Keratinocyte (primary cell): ENCODE measurements at regions not wholly inside any gene's neighbourhood (a gene's known extent, or its start where the extent isn't known, plus 50 kb on each side); places are given as distances from the start of the nearest gene placed in this dataset.

Source experiments
- DNase-seq: peaks from one replicate; pipeline ENCODE4 v3.0.0-alpha.2; 2011; ENCODE audit warnings: low read depth, missing footprints, low spot score
- FAIRE-seq: peaks from 2 replicates; lab custom pipeline; 2011; peaks lifted over from hg19 to GRCh38; lab: Jason Lieb, UNC
- H2AFZ ChIP-seq: 2 replicates; pipeline ENCODE4 v1.6.0; 2012; ENCODE audit warnings: low read length, control low read depth, inconsistent platforms; ENCODE audit not compliant: control insufficient read depth
- H3K27ac ChIP-seq: 2 replicates; pipeline ENCODE4 v1.5.1; 2011; ENCODE audit warnings: low read length; ENCODE audit not compliant: control insufficient read depth, insufficient read depth
- H3K27me3 ChIP-seq: 3 replicates; pipeline ENCODE4 v1.6.0; 2011; ENCODE audit warnings: low read length; ENCODE audit not compliant: control insufficient read depth, insufficient read depth; ENCODE audit errors: extremely low read depth
- H3K36me3 ChIP-seq, 2 experiments: 2 replicates in 1 of 2; 3 replicates in 1 of 2; pipeline ENCODE4 v1.5.1; 2011; ENCODE audit warnings: low read length in 2 of 2, mild to moderate bottlenecking in 1 of 2; ENCODE audit not compliant: control insufficient read depth in 2 of 2, insufficient read depth in 2 of 2; ENCODE audit errors: extremely low read depth in 1 of 2
- H3K4me1 ChIP-seq: 3 replicates; pipeline ENCODE4 v1.5.1; 2011; ENCODE audit warnings: low read length; ENCODE audit not compliant: control insufficient read depth, insufficient read depth; ENCODE audit errors: extremely low read depth
- H3K4me2 ChIP-seq: 3 replicates; pipeline ENCODE4 v1.6.0; 2011; ENCODE audit warnings: low read depth, low read length; ENCODE audit not compliant: control insufficient read depth, insufficient read depth; ENCODE audit errors: extremely low read depth
- H3K4me3 ChIP-seq, 3 experiments: fragments of 200-600 bp in 1 of 3; sonication (generic) in 1 of 3; 2 replicates in 2 of 3; 3 replicates in 1 of 3; pipeline ENCODE4 v1.5.1; 2011 to 2016; ENCODE audit warnings: low read length in 3 of 3, mild to moderate bottlenecking in 3 of 3, control low read depth in 2 of 3, inconsistent platforms in 1 of 3, low read depth in 1 of 3, mixed read lengths in 1 of 3, mixed run types in 1 of 3, moderate library complexity in 1 of 3; ENCODE audit not compliant: control insufficient read depth in 2 of 3, insufficient read depth in 2 of 3; ENCODE audit errors: extremely low read depth in 1 of 3
- H3K79me2 ChIP-seq: 2 replicates; pipeline ENCODE4 v1.6.0; 2012; ENCODE audit warnings: low read length; ENCODE audit not compliant: control insufficient read depth, insufficient read depth
- H3K9ac ChIP-seq: 3 replicates; pipeline ENCODE4 v1.6.0; 2011; ENCODE audit warnings: low read length; ENCODE audit not compliant: control insufficient read depth, insufficient read depth; ENCODE audit errors: extremely low read depth
- H3K9me1 ChIP-seq: 3 replicates; pipeline ENCODE4 v1.6.0; 2011; ENCODE audit warnings: low read length; ENCODE audit not compliant: control insufficient read depth, insufficient read depth; ENCODE audit errors: extremely low read depth
- H3K9me3 ChIP-seq: 2 replicates; pipeline ENCODE4 v1.5.1; 2012; ENCODE audit warnings: low read depth, low read length; ENCODE audit not compliant: control insufficient read depth
- H4K20me1 ChIP-seq: 3 replicates; pipeline ENCODE4 v1.6.0; 2011; ENCODE audit warnings: low read length; ENCODE audit not compliant: control insufficient read depth, insufficient read depth; ENCODE audit errors: extremely low read depth
- EZH2 ChIP-seq: IDR thresholded peaks from one replicate; pipeline ENCODE4 v1.6.1; 2012; ENCODE audit warnings: inconsistent platforms, mild to moderate bottlenecking, low read length, moderate library complexity
- dilution Hi-C: fragments of 300-500 bp; cut with MboI; formaldehyde crosslinking; loops from one replicate; pipeline ENCODE4 v1.7.0; 2020; ENCODE audit warnings: low sequenced_read_pairs; ENCODE audit not compliant: extremely low pct_ligation_motif_present
- TF ChIP-seq, protein P1 (sequence below), 3 experiments: IDR thresholded peaks in 1 of 3; conservative IDR thresholded peaks in 1 of 3; optimal IDR thresholded peaks in 1 of 3; 2 replicates in 2 of 3; 3 replicates in 1 of 3; pipeline versions ENCODE3 to v1.5.1; 2011; ENCODE audit warnings: low read length in 3 of 3, mild to moderate bottlenecking in 3 of 3, moderate library complexity in 2 of 3, control low read depth in 1 of 3, inconsistent platforms in 1 of 3; ENCODE audit not compliant: insufficient read depth in 2 of 3; ENCODE audit errors: extremely low read depth in 1 of 3

DNA sequence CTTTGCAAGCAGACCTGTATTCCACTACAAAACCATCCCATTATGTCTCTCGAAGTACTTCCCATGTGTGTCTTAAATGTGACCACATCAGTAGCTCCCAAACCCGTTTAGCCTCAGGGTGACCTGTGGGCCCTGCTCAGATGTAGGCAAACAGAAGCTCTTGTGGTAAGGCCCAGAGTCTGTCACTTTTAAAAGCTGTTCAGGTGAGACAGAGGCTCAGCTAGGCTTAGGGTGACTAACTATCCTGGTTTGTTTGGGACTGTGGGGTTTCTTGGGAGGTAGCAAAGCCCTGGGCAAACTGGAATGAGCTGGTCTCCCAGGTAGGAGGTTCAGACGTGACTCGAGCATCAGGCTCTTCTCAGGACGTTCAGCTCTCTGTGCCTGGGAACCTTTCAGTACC lies 64.5 kb upstream of the VASH1 start:
- Histone ChIP-seq H3K27ac (no peak overlapping the region), H3K36me3 (no peaks in the 10 kb centered on the region), H3K4me2 (no peak overlapping the region), H3K27me3 (no peaks in the 10 kb centered on the region), H3K4me3 (no peak overlapping the region), H3K9ac (no peak overlapping the region), H3K9me1 (no peaks in the 10 kb centered on the region), H3K4me1 (no peaks in the 10 kb centered on the region), H2AFZ (no peak overlapping the region), H3K79me2 (no peaks in the 10 kb centered on the region), H4K20me1 (no peaks in the 10 kb centered on the region), H3K9me3 (no peaks in the 10 kb centered on the region)
- DNase-seq (no peak), FAIRE-seq (no peak)
- TF ChIP-seq EZH2: no peak
- TF ChIP-seq, protein P1, sequence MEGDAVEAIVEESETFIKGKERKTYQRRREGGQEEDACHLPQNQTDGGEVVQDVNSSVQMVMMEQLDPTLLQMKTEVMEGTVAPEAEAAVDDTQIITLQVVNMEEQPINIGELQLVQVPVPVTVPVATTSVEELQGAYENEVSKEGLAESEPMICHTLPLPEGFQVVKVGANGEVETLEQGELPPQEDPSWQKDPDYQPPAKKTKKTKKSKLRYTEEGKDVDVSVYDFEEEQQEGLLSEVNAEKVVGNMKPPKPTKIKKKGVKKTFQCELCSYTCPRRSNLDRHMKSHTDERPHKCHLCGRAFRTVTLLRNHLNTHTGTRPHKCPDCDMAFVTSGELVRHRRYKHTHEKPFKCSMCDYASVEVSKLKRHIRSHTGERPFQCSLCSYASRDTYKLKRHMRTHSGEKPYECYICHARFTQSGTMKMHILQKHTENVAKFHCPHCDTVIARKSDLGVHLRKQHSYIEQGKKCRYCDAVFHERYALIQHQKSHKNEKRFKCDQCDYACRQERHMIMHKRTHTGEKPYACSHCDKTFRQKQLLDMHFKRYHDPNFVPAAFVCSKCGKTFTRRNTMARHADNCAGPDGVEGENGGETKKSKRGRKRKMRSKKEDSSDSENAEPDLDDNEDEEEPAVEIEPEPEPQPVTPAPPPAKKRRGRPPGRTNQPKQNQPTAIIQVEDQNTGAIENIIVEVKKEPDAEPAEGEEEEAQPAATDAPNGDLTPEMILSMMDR (optimal IDR thresholded peaks at IDR 0.05 in 1 of 3, IDR thresholded peaks at IDR 0.05 in 1 of 3, conservative IDR thresholded peaks at IDR 0.05 in 1 of 3; ENCODE audit: extremely low read depth in 1 of 3, insufficient read depth in 2 of 3, low read length in 3 of 3): no peak
- dilution Hi-C loops: no loop called here

DNA sequence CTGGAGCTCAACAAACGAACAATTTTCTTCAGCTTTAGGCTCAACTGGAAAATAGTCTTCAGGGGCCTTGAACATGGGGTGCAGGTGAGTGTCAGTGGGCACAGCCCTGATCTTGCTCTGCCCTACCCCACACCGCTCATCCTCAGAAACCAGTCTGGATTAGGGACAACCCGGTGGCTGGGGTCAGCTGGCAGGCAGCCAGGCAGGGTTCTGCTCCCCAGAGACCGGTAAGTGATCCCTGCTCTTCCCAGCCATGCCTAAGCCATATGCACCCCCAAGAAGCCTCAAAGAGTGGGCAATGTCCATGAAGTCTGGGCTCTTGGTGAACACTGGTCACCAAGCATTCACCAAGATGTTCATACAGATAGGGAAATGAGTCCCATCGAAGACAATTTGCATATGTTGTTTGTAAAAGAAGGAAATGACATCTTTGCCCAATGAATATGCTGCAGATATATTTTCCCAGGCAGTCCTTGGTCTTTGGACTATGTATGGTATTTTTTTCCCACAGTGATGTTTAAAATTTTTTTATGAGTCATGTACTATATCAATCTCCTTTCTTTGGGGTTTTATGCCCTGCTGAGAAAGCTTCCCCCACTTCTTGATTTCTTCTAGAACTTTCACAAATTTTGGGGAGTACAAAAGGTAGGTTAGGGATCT lies 63.9 kb upstream of the VASH1 start:
- Histone ChIP-seq H3K4me2 (no peak overlapping the region), H3K36me3 (no peaks in the 10 kb centered on the region), H3K9me1 (no peaks in the 10 kb centered on the region), H3K27ac (no peak overlapping the region), H3K79me2 (no peaks in the 10 kb centered on the region), H3K4me3 (no peak overlapping the region), H3K9ac (no peak overlapping the region), H3K4me1 (no peaks in the 10 kb centered on the region), H4K20me1 (no peaks in the 10 kb centered on the region), H3K9me3 (no peaks in the 10 kb centered on the region), H3K27me3 (no peaks in the 10 kb centered on the region), H2AFZ (no peak overlapping the region)
- TF ChIP-seq EZH2: no peak
- TF ChIP-seq, protein P1 (optimal IDR thresholded peaks at IDR 0.05 in 1 of 3, IDR thresholded peaks at IDR 0.05 in 1 of 3, conservative IDR thresholded peaks at IDR 0.05 in 1 of 3; ENCODE audit: extremely low read depth in 1 of 3, insufficient read depth in 2 of 3, low read length in 3 of 3): no peak
- FAIRE-seq: no peak
- no peak for DNase-seq
- dilution Hi-C loops: no loop called here
